ENCODE measurements at regions not wholly inside any gene's neighbourhood (a gene's known extent, or its start where the extent isn't known, plus 50 kb on each side); places are given as distances from the start of the nearest gene placed in this dataset.

DNA sequence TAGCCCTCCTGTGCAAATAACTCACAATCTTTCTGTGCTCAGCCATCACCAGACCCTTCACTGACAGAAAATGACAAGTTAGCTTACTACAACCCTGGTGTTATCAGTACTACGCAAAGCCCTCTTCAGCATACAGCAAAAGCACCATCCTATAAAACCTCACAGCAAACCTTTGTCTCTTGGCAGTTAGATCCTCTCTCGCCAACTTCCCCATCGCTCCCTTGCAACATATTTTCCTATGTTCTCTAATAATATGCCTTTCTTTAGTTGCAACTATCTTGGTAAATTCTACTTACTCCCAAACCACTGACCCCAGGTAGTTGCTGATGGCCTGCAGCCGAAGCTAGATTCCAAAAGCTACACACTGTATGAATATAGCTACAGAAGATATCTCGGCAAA lies 856.9 kb upstream of the FRG1 start:
- DNase-seq: no peak
- TF ChIP-seq, protein P1, sequence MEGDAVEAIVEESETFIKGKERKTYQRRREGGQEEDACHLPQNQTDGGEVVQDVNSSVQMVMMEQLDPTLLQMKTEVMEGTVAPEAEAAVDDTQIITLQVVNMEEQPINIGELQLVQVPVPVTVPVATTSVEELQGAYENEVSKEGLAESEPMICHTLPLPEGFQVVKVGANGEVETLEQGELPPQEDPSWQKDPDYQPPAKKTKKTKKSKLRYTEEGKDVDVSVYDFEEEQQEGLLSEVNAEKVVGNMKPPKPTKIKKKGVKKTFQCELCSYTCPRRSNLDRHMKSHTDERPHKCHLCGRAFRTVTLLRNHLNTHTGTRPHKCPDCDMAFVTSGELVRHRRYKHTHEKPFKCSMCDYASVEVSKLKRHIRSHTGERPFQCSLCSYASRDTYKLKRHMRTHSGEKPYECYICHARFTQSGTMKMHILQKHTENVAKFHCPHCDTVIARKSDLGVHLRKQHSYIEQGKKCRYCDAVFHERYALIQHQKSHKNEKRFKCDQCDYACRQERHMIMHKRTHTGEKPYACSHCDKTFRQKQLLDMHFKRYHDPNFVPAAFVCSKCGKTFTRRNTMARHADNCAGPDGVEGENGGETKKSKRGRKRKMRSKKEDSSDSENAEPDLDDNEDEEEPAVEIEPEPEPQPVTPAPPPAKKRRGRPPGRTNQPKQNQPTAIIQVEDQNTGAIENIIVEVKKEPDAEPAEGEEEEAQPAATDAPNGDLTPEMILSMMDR (IDR thresholded peaks at IDR 0.05): no peak
- Histone ChIP-seq H3K27ac (no peak overlapping the region), H3K27me3 (no peaks in the 10 kb centered on the region), H3K9me3 (no peaks in the 10 kb centered on the region), H3K36me3 (no peaks in the 10 kb centered on the region), H3K4me1 (no peaks in the 10 kb centered on the region), H3K4me3 (no peak overlapping the region)
- intact Hi-C loops (cut with DNase I; ENCODE audit: low total_unique reads): no loop called here

DNA sequence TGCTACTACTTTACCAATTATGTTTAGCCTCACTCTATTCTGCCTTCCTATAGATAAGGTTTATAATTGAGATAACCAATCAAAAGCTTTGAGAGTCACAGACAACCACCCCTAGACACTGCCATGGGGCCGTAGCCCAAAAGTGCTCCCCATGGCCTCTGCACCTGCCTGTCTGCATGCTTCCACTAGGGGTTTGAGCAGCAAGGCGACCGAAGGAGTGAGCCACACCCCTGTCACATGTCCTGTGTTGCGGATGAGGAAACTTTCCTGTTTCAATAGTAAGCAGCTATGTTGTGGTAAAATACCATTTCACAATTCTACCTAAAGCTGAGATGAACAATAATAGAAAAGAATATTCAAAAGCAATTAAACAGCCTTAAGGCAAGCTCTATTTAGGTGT lies 856.0 kb upstream of the FRG1 start:
- TF ChIP-seq, protein P1 (IDR thresholded peaks at IDR 0.05): no peak
- H3K27me3 ChIP-seq: no peaks in the 10 kb centered on the region
- H3K36me3 ChIP-seq: no peaks in the 10 kb centered on the region
- DNase-seq: no peak
- H3K9me3 ChIP-seq: no peaks in the 10 kb centered on the region
- H3K27ac ChIP-seq: no peak overlapping the region
- H3K4me1 ChIP-seq: no peaks in the 10 kb centered on the region
- no peak overlapping the region for H3K4me3 ChIP-seq
- intact Hi-C loops (cut with DNase I; ENCODE audit: low total_unique reads): no loop called here

DNA sequence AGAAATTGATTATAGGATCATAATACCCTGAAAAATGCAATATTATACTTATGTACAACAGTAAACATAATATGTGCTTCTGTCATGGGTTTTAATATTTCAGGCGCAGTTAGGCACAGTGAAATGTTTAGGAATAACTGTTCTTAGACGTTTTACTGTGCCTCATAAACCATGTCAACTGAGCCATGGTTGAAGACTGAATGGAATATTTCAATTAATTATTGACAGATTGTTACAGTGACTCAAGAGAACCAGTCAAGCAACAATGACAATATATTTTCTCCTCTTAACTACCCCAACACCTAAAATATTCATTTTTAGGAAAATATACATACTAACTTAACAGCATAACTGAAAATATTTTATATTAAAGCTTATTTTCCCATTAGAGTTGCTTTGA lies 852.7 kb upstream of the FRG1 start:
- no peak for DNase-seq
- no peaks in the 10 kb centered on the region for H3K27me3 ChIP-seq
- no peak overlapping the region for H3K27ac ChIP-seq
- intact Hi-C loops (cut with DNase I; ENCODE audit: low total_unique reads): no loop called here
- no peaks in the 10 kb centered on the region for H3K9me3 ChIP-seq
- TF ChIP-seq, protein P1 (IDR thresholded peaks at IDR 0.05): no peak
- no peaks in the 10 kb centered on the region for H3K36me3 ChIP-seq
- no peaks in the 10 kb centered on the region for H3K4me1 ChIP-seq
- no peak overlapping the region for H3K4me3 ChIP-seq

DNA sequence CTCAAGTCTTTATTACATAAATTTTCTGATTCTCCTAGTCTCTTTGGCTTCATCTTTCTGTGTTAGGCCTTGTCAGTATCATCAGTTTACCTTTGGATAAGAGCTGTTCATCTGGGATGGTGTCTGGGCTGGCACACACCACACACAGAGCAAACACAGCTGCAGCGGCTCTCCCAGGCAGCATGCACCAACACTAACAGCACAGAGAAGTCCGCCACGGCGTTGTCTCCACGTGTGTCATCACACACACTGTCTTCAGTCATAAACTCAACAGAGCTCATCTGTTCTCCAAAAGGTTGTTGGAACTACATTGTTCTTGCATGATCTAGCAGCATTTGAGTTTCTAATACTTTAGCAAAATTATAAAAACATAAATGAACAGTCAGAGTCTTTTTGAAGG lies 851.9 kb upstream of the FRG1 start:
- DNase-seq: no peak
- intact Hi-C loops (cut with DNase I; ENCODE audit: low total_unique reads): no loop called here
- Histone ChIP-seq H3K4me1 (no peaks in the 10 kb centered on the region), H3K27ac (no peak overlapping the region), H3K36me3 (no peaks in the 10 kb centered on the region), H3K9me3 (no peaks in the 10 kb centered on the region), H3K27me3 (no peaks in the 10 kb centered on the region), H3K4me3 (no peak overlapping the region)
- TF ChIP-seq, protein P1 (IDR thresholded peaks at IDR 0.05): no peak

DNA sequence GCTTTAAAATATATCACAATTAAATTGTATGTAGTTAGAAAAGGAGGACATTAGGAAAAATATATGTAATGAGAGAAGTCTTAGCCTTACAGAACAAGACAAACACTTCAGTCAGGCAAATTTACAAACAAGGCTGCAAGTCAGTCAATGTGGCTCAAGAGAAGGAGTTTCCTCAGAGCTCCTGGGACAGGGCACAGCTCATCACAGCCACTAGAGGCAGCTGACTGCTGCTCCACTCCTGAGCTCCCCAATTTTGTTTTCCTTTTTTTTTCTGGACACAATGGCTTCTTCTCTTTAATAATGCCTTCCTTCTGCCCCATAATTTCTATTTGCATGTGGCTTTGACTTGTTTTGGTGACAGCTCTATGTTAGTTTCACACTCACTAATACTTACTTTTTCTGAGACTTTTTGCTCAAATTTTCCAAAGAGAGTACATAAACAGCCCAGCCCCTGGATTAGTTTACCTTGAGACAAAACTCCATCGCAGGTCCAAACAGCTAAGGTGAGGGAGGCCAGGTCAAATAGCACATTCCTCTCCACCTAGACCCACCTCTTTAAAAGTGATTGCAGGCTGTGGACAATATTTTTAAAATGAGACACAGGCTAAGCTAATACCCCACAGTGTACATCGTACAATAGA lies 850.4 kb upstream of the FRG1 start:
- Histone ChIP-seq H3K27me3 (no peaks in the 10 kb centered on the region), H3K27ac (no peak overlapping the region), H3K36me3 (no peaks in the 10 kb centered on the region), H3K9me3 (no peaks in the 10 kb centered on the region), H3K4me1 (no peaks in the 10 kb centered on the region), H3K4me3 (no peak overlapping the region)
- DNase-seq: no peak
- TF ChIP-seq, protein P1 (IDR thresholded peaks at IDR 0.05): no peak
- intact Hi-C loops (cut with DNase I; ENCODE audit: low total_unique reads): no loop called here

DNA sequence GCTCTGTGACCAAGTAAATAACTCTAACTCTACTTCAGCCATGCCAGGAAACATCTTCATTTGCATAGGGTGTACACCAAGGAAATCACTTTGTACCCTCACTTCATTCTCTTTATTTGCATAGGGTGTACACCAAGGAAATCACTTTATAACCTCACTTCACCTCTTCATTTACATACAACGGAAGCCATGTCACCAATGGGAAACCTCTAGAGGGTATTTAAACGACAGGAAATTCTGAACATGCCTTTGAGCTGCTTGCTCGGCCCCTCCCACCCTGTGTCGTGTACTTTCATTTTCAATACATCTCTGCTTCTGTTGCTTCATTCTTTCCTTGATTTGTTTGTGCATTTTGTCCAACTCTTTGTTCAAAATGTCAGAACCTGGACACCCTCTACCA lies 848.1 kb upstream of the FRG1 start:
- Histone ChIP-seq H3K4me1 (no peaks in the 10 kb centered on the region), H3K27me3 (no peaks in the 10 kb centered on the region), H3K36me3 (no peaks in the 10 kb centered on the region), H3K4me3 (peak overlapping the region in 1 of 2 donors; percentile 25), H3K9me3 (no peaks in the 10 kb centered on the region), H3K27ac (no peak overlapping the region)
- intact Hi-C loops (cut with DNase I; ENCODE audit: low total_unique reads): no loop called here
- TF ChIP-seq, protein P1 (IDR thresholded peaks at IDR 0.05): no peak
- no peak for DNase-seq
